MCF 10A (cell line): ENCODE measurements at regions not wholly inside any gene's neighbourhood (a gene's known extent, or its start where the extent isn't known, plus 50 kb on each side); places are given as distances from the start of the nearest gene placed in this dataset.

Source experiments
- BruUV-seq: library from RNA; stranded (reverse); fragments of 400-500 nt; replicated peaks from 2 replicates; lab custom pipeline; 2021; lab: Mats Ljungman, UMichigan
- CTCF ChIA-PET: fragments of 300-600 bp; sonication (Branson Sonifier 250); formaldehyde crosslinking; extraction: SDS; loops from one replicate; lab custom pipeline; 2021; ENCODE audit warnings: antibody characterized with exemption, inconsistent platforms; lab: Yijun Ruan, JAX
- POLR2A ChIA-PET: fragments of 300-600, 350-650 bp; sonication (Branson Sonifier 250); formaldehyde crosslinking; extraction: SDS; loops from one replicate; lab custom pipeline; 2020; ENCODE audit warnings: antibody characterized with exemption, inconsistent platforms; lab: Yijun Ruan, JAX
- DNase-seq: peaks from one replicate; pipeline ENCODE4 v3.0.0-alpha.2; 2018; ENCODE audit not compliant: unreplicated experiment
- H3K27ac Mint-ChIP-seq: one replicate; pipeline ENCODE4 v1.8.0; 2022; ENCODE audit warnings: mild to moderate bottlenecking, low read depth, mixed read lengths; ENCODE audit not compliant: unreplicated experiment
- H3K27me3 Mint-ChIP-seq: one replicate; pipeline ENCODE4 v1.8.0; 2022; ENCODE audit warnings: mixed read lengths; ENCODE audit not compliant: insufficient read depth, unreplicated experiment
- H3K36me3 Mint-ChIP-seq: one replicate; pipeline ENCODE4 v1.8.0; 2022; ENCODE audit warnings: mild to moderate bottlenecking, moderate library complexity, mixed read lengths; ENCODE audit not compliant: insufficient read depth, unreplicated experiment
- H3K4me1 Mint-ChIP-seq: one replicate; pipeline ENCODE4 v1.8.0; 2022; ENCODE audit warnings: mixed read lengths; ENCODE audit not compliant: insufficient read depth, unreplicated experiment
- H3K4me3 Mint-ChIP-seq: one replicate; pipeline ENCODE4 v1.8.0; 2022; ENCODE audit warnings: mild to moderate bottlenecking, moderate library complexity, mixed read lengths; ENCODE audit not compliant: unreplicated experiment
- H3K9me3 Mint-ChIP-seq: one replicate; pipeline ENCODE4 v1.8.0; 2022; ENCODE audit warnings: mixed read lengths; ENCODE audit not compliant: unreplicated experiment
- CTCF ChIP-seq: fragments of 200-600 bp; IDR thresholded peaks from one replicate; pipeline ENCODE4 v1.8.0; 2022; ENCODE audit warnings: antibody characterized with exemption, mild to moderate bottlenecking; ENCODE audit not compliant: unreplicated experiment
- intact Hi-C: fragments of 100-400 bp; cut with micrococcal nuclease; formaldehyde crosslinking; loops from 2 replicates; pipeline ENCODE4 v1.14.1; 2022

- Mint-ChIP-seq H3K27me3 (no peaks in the 10 kb centered on the region), H3K4me3 (no peak overlapping the region), H3K36me3 (no peaks in the 10 kb centered on the region), H3K9me3 (no peaks in the 10 kb centered on the region), H3K4me1 (peaks cover 7% of the 10 kb centered on the region), H3K27ac (no peak overlapping the region)
- ChIA-PET POLR2A (no interaction called here), CTCF (interaction anchor here (0.5 kb wide), 1 partner anchor 34 kb away, joined by 4 read pairs; no protein-coding TSS in a partner anchor)
- no peak for DNase-seq
- no peak for TF ChIP-seq CTCF
- intact Hi-C loops = no loop called here
- no TSS peak for BruUV-seq
These were observed 154.6 kb downstream of the TFCP2L1 start for GRCh38 chr2:121130301-121130850.

- CTCF ChIA-PET = interaction anchor here (2.0 kb wide), 1 partner anchor 36 kb away, joined by 5 read pairs; no protein-coding TSS in a partner anchor
- H3K27ac Mint-ChIP-seq = no peak overlapping the region
- no TSS peak for BruUV-seq
- DNase-seq = no peak
- intact Hi-C loops = no loop called here
- no peaks in the 10 kb centered on the region for H3K36me3 Mint-ChIP-seq
- no peak for TF ChIP-seq CTCF
- H3K27me3 Mint-ChIP-seq = no peaks in the 10 kb centered on the region
- H3K9me3 Mint-ChIP-seq = no peaks in the 10 kb centered on the region
- H3K4me1 Mint-ChIP-seq = peaks cover 7% of the 10 kb centered on the region
- no peak overlapping the region for H3K4me3 Mint-ChIP-seq
- POLR2A ChIA-PET = no interaction called here
These were observed 153.6 kb downstream of the TFCP2L1 start for GRCh38 chr2:121131375-121131774.

- H3K27me3 Mint-ChIP-seq = no peaks in the 10 kb centered on the region
- BruUV-seq = no TSS peak
- H3K4me1 Mint-ChIP-seq = peaks cover 7% of the 10 kb centered on the region
These were observed 152.8 kb downstream of the TFCP2L1 start for GRCh38 chr2:121132054-121132761.

More at GRCh38 chr2:121132054-121132761, 152.8 kb downstream of the TFCP2L1 start:
- no peak for DNase-seq
- intact Hi-C loops = no loop called here
- no peak for TF ChIP-seq CTCF
- no peak overlapping the region for H3K4me3 Mint-ChIP-seq
- no peak overlapping the region for H3K27ac Mint-ChIP-seq
- POLR2A ChIA-PET = interaction anchor here (0.7 kb wide), 1 partner anchor 11 kb away, joined by 3 read pairs; no protein-coding TSS in a partner anchor
- no peaks in the 10 kb centered on the region for H3K9me3 Mint-ChIP-seq
- CTCF ChIA-PET = interaction anchor here (0.8 to 2.0 kb wide), 3 partner anchors 32 to 48 kb away, joined by 3 to 5 read pairs (median 3); no protein-coding TSS in a partner anchor
- H3K36me3 Mint-ChIP-seq = no peaks in the 10 kb centered on the region
